ENCODE measurements at regions not wholly inside any gene's neighbourhood (a gene's known extent, or its start where the extent isn't known, plus 50 kb on each side); places are given as distances from the start of the nearest gene placed in this dataset.

- H3K4me3 ChIP-seq (replicated peaks; ENCODE audit: low read depth, low read length): no peak overlapping the region
- DNase-seq (ENCODE audit: extremely low read depth, insufficient read length): no peak
These were observed 228.1 kb downstream of the OMA1 start for GRCh38 chr1:58318157-58319005.

GRCh38 chr1:58317694-58318093, 228.8 kb downstream of the OMA1 start:
- Histone ChIP-seq H3K27me3 (replicated peaks; ENCODE audit: control insufficient read depth, insufficient read depth, low read length) (no peaks in the 10 kb centered on the region), H3K4me3 (replicated peaks; ENCODE audit: low read depth, low read length) (no peak overlapping the region), H3K36me3 (ENCODE audit: control insufficient read depth, insufficient read depth, low read length) (no peaks in the 10 kb centered on the region)
- DNase-seq (ENCODE audit: extremely low read depth, insufficient read length): no peak
- TF ChIP-seq CTCF (IDR thresholded peaks at IDR 0.05; ENCODE audit: insufficient read depth, low read length, poor library complexity, severe bottlenecking): no peak

More at GRCh38 chr1:58318157-58319005, 228.1 kb downstream of the OMA1 start:
- TF ChIP-seq CTCF (IDR thresholded peaks at IDR 0.05; ENCODE audit: insufficient read depth, low read length, poor library complexity, severe bottlenecking): no peak
- Histone ChIP-seq H3K36me3 (ENCODE audit: control insufficient read depth, insufficient read depth, low read length) (no peaks in the 10 kb centered on the region), H3K27me3 (replicated peaks; ENCODE audit: control insufficient read depth, insufficient read depth, low read length) (no peaks in the 10 kb centered on the region)

DNA sequence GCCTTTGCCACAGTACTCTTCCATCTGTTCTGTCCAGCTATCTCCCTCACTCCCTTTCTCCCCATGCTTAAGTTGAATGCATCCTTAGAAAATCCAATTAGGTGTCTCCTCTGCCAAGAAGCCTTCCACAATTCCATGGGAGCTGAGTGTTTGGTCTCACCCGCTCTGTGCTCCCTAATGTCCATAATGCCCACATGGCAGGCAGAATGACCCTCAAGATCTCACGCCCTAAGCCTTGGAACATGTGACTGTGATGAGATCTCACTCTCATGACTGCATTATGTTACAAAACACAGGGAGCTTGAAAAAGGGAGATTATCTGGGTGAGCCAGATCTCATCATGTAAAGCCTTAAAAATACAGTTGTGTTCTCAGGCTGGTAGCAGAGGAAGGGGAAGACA, 229.4 kb downstream of the OMA1 start:
- Histone ChIP-seq H3K4me3 (replicated peaks; ENCODE audit: low read depth, low read length) (no peak overlapping the region), H3K36me3 (ENCODE audit: control insufficient read depth, insufficient read depth, low read length) (no peaks in the 10 kb centered on the region), H3K27me3 (replicated peaks; ENCODE audit: control insufficient read depth, insufficient read depth, low read length) (no peaks in the 10 kb centered on the region)
- no peak for TF ChIP-seq CTCF (IDR thresholded peaks at IDR 0.05; ENCODE audit: insufficient read depth, low read length, poor library complexity, severe bottlenecking)
- no peak for DNase-seq (ENCODE audit: extremely low read depth, insufficient read length)

GRCh38 chr1:58316141-58316540, 230.4 kb downstream of the OMA1 start:
- no peak for DNase-seq (ENCODE audit: extremely low read depth, insufficient read length)
- no peaks in the 10 kb centered on the region for H3K36me3 ChIP-seq (ENCODE audit: control insufficient read depth, insufficient read depth, low read length)
- no peaks in the 10 kb centered on the region for H3K27me3 ChIP-seq (replicated peaks; ENCODE audit: control insufficient read depth, insufficient read depth, low read length)
- no peak overlapping the region for H3K4me3 ChIP-seq (replicated peaks; ENCODE audit: low read depth, low read length)
- no peak for TF ChIP-seq CTCF (IDR thresholded peaks at IDR 0.05; ENCODE audit: insufficient read depth, low read length, poor library complexity, severe bottlenecking)

GRCh38 chr1:58312971-58313563, 233.5 kb downstream of the OMA1 start:
- Histone ChIP-seq H3K27me3 (replicated peaks; ENCODE audit: control insufficient read depth, insufficient read depth, low read length) (no peaks in the 10 kb centered on the region), H3K36me3 (ENCODE audit: control insufficient read depth, insufficient read depth, low read length) (no peaks in the 10 kb centered on the region), H3K4me3 (replicated peaks; ENCODE audit: low read depth, low read length) (no peak overlapping the region)
- no peak for DNase-seq (ENCODE audit: extremely low read depth, insufficient read length)
- no peak for TF ChIP-seq CTCF (IDR thresholded peaks at IDR 0.05; ENCODE audit: insufficient read depth, low read length, poor library complexity, severe bottlenecking)

Data from GM06990 (cell line).